BE2C (cell line): ENCODE measurements at regions not wholly inside any gene's neighbourhood (a gene's known extent, or its start where the extent isn't known, plus 50 kb on each side); places are given as distances from the start of the nearest gene placed in this dataset.
A peak's percentile ranks its signal among the peaks of the same experiment; 100 is the strongest.

Experiments
- DNase-seq: peaks from one replicate; pipeline ENCODE4 v3.0.0-alpha.2; 2020
- H3K27me3 ChIP-seq: fragments of 250-450 bp; sonication (Bioruptor Pico); 2 replicates; pipeline ENCODE4 v1.5.1; 2020; ENCODE audit warnings: mild to moderate bottlenecking
- H3K36me3 ChIP-seq: fragments of 250-450 bp; sonication (Bioruptor Pico); 2 replicates; pipeline ENCODE4 v1.5.1; 2020; ENCODE audit warnings: mild to moderate bottlenecking
- H3K4me1 ChIP-seq: fragments of 250-450 bp; sonication (Bioruptor Pico); 2 replicates; pipeline ENCODE4 v1.5.1; 2020
- H3K4me3 ChIP-seq: 2 replicates; pipeline ENCODE4 v1.5.1; 2011; ENCODE audit warnings: low read depth, low read length
- H3K9me3 ChIP-seq: fragments of 250-450 bp; sonication (Bioruptor Pico); 2 replicates; pipeline ENCODE4 v1.5.1; 2020
- TF ChIP-seq, protein P1 (sequence below): IDR thresholded peaks from 2 replicates; pipeline ENCODE4 v1.5.1; 2012; ENCODE audit warnings: mild to moderate bottlenecking, low read depth, low read length

- H3K9me3 ChIP-seq = no peaks in the 10 kb centered on the region
- H3K4me1 ChIP-seq = no peaks in the 10 kb centered on the region
- no peaks in the 10 kb centered on the region for H3K36me3 ChIP-seq
- no peak overlapping the region for H3K4me3 ChIP-seq
- H3K27me3 ChIP-seq = no peaks in the 10 kb centered on the region
- TF ChIP-seq, protein P1, sequence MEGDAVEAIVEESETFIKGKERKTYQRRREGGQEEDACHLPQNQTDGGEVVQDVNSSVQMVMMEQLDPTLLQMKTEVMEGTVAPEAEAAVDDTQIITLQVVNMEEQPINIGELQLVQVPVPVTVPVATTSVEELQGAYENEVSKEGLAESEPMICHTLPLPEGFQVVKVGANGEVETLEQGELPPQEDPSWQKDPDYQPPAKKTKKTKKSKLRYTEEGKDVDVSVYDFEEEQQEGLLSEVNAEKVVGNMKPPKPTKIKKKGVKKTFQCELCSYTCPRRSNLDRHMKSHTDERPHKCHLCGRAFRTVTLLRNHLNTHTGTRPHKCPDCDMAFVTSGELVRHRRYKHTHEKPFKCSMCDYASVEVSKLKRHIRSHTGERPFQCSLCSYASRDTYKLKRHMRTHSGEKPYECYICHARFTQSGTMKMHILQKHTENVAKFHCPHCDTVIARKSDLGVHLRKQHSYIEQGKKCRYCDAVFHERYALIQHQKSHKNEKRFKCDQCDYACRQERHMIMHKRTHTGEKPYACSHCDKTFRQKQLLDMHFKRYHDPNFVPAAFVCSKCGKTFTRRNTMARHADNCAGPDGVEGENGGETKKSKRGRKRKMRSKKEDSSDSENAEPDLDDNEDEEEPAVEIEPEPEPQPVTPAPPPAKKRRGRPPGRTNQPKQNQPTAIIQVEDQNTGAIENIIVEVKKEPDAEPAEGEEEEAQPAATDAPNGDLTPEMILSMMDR = no peak
- no peak for DNase-seq
Measured at GRCh38 chr1:198007687-198008607, 90.8 kb downstream of the LHX9 start.

GRCh38 chr1:198014355-198014754 lies 97.2 kb downstream of the LHX9 start:
- Histone ChIP-seq H3K36me3 (no peaks in the 10 kb centered on the region), H3K27me3 (no peaks in the 10 kb centered on the region), H3K4me1 (no peaks in the 10 kb centered on the region), H3K9me3 (no peaks in the 10 kb centered on the region), H3K4me3 (no peak overlapping the region)
- DNase-seq = no peak
- TF ChIP-seq, protein P1 = no peak

GRCh38 chr1:198015309-198015708 lies 98.1 kb downstream of the LHX9 start:
- Histone ChIP-seq H3K9me3 (no peaks in the 10 kb centered on the region), H3K4me3 (no peak overlapping the region), H3K36me3 (no peaks in the 10 kb centered on the region), H3K4me1 (no peaks in the 10 kb centered on the region), H3K27me3 (no peaks in the 10 kb centered on the region)
- TF ChIP-seq, protein P1 = no peak
- DNase-seq = no peak

DNA sequence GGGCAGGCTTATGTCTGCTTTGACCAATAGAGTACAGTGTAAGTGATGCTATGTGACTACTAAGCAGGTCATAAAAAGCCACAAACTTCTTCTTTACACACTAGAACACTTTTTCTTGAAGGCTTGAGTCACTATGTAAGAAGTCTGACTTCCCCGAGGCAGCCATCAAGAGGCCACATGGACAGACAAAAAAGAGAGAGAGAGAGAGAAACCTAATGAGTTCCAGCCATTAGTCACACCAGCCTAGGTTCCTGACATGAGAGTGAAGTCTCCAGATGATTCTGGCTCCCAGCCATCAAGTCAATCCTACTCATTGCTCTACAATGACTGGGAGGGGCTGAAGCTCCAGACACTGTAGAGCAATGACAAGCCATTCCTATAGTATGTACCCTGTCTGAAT lies 101.4 kb downstream of the LHX9 start:
- no peak overlapping the region for H3K4me3 ChIP-seq
- no peaks in the 10 kb centered on the region for H3K4me1 ChIP-seq

GRCh38 chr1:198019126-198019525 lies 102.0 kb downstream of the LHX9 start:
- Histone ChIP-seq H3K4me3 (no peak overlapping the region), H3K27me3 (no peaks in the 10 kb centered on the region), H3K4me1 (no peaks in the 10 kb centered on the region), H3K9me3 (no peaks in the 10 kb centered on the region), H3K36me3 (no peaks in the 10 kb centered on the region)
- TF ChIP-seq, protein P1 = no peak
- DNase-seq = no peak

More for the DNA sequence above, 101.4 kb downstream of the LHX9 start:
- TF ChIP-seq, protein P1 = no peak
- DNase-seq = peak; percentile 48
- Histone ChIP-seq H3K27me3 (no peaks in the 10 kb centered on the region), H3K36me3 (no peaks in the 10 kb centered on the region), H3K9me3 (no peaks in the 10 kb centered on the region)

DNA sequence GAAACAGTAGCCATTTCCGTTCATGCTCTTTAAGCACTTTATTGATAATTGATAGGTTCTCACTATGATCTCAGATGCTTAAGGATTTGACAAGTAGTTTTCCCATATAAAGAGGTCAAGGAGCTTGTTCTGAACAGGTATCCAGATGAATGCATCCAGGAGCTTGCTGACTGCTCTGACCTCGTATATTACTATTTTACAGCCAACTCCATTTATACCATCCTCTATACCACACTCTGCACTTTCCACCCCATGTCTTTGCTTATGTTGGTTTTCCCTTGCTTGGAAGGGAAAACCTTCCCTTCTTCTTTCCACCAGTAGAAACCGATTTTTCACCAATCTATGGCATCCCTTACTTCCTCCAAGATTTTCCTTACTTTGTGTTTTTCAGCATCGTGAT lies 107.2 kb downstream of the LHX9 start:
- H3K36me3 ChIP-seq = no peaks in the 10 kb centered on the region
- TF ChIP-seq, protein P1 = no peak
- no peaks in the 10 kb centered on the region for H3K4me1 ChIP-seq
- DNase-seq = no peak
- no peak overlapping the region for H3K4me3 ChIP-seq
- H3K27me3 ChIP-seq = no peaks in the 10 kb centered on the region
- H3K9me3 ChIP-seq = no peaks in the 10 kb centered on the region
